HFF-Myc (cell line): ENCODE measurements at regions not wholly inside any gene's neighbourhood (a gene's known extent, or its start where the extent isn't known, plus 50 kb on each side); places are given as distances from the start of the nearest gene placed in this dataset.

Experiments used
- DNase-seq: peaks from one replicate; pipeline ENCODE4 v3.0.0-alpha.2; 2011; ENCODE audit warnings: low read depth; ENCODE audit errors: extremely low read depth
- H3K4me3 ChIP-seq: replicated peaks from 2 replicates; pipeline ENCODE4 v1.5.1; 2011; ENCODE audit warnings: low read depth, mild to moderate bottlenecking, control low read depth, low read length
- TF ChIP-seq, protein P1 (sequence below): IDR thresholded peaks from 2 replicates; pipeline ENCODE4 v1.5.1; 2012; ENCODE audit warnings: mild to moderate bottlenecking, low read depth, low read length, control low read depth; ENCODE audit errors: missing control alignments

DNA sequence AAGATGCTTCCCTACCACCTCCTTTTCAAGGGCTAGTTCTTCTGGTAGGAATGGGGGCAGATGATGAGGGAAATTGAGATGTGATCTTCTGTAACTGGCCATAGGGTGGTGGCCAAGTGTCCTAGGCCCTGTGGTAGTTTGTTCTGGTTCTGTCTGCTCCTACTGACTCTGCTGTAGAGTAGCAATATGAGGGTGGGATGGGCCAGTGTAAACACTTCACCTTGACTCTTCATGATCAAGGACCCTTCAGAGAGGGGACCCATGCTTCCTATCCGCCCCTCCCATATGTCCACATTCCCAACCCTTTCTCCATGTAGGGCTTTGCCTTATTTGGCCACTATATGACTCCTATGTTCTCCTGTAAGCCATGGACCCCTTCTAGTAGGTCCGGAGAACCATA lies 230.3 kb upstream of the SESN3 start:
- no peak overlapping the region for H3K4me3 ChIP-seq
- TF ChIP-seq, protein P1, sequence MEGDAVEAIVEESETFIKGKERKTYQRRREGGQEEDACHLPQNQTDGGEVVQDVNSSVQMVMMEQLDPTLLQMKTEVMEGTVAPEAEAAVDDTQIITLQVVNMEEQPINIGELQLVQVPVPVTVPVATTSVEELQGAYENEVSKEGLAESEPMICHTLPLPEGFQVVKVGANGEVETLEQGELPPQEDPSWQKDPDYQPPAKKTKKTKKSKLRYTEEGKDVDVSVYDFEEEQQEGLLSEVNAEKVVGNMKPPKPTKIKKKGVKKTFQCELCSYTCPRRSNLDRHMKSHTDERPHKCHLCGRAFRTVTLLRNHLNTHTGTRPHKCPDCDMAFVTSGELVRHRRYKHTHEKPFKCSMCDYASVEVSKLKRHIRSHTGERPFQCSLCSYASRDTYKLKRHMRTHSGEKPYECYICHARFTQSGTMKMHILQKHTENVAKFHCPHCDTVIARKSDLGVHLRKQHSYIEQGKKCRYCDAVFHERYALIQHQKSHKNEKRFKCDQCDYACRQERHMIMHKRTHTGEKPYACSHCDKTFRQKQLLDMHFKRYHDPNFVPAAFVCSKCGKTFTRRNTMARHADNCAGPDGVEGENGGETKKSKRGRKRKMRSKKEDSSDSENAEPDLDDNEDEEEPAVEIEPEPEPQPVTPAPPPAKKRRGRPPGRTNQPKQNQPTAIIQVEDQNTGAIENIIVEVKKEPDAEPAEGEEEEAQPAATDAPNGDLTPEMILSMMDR = no peak
- DNase-seq = no peak

DNA sequence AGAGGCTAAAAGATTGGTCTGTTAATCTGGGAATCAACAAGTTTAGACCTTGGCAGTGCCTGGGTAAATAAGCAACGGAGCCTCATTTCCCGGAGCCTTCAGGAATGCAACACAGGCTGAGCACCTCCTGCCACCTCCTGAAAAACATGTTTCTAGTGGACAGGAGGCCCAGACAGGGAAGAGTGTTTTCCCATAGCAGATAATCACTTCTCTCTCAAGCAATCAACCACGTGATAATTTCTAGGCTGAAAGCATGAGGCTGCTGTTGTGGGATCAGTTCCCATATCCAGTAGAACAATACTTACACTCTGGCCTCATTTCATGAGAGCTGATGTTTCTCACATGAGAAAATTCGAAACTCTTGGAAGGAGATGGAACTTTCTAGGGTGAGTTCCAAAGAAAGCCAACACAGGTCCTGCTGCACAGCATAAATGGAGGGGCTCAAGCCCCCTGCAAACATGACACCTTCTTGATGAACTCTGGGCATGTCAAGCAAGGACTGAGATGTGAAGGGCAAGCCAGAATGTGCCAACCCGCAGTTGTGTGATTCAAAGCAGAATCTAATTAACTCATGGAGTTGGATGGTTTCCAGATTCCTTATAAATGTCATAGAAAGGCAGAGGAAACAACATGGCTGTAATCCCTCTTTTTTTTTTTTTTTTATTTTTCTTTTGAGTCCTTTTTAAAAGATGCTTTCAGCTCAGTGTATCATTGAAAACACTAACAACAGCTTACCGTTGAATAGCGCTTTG lies 228.5 kb upstream of the SESN3 start:
- H3K4me3 ChIP-seq = no peak overlapping the region
- TF ChIP-seq, protein P1 = no peak
- DNase-seq = no peak

DNA sequence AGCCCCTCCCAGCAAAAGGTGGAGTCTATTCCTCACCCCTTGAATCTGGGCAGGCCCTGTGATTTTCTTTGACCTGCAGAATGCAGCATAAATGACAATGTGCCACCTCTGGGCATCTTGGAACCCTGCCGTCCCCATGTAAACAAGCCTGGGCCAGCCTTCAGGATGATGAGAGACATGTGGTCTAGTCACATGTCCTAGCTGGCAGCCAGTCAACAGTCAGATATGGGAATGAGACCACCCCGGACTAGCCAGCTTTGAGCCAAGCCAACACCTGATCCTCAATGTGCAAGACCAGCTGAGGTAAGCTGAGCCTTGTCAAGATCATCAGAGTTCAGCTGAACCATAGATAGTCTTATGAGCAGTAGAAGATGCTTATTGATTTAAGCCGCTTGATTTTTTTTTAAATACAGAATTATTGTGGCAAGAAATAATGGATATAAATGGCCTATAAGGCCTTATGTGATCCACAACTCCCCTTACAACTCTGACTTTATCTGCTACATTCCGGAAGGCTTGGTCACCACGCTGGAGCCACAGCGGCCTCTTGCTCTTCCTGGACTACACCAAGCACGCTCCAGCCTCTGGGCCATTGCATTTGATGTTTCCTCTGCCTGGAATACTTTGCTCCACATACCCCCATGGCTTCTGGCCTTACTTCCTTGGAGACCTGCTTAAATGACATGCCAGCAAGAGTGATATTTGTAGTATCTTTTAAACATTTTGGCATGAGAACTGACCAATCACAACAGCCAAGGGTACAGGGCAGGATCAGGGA lies 225.9 kb upstream of the SESN3 start:
- TF ChIP-seq, protein P1 = no peak
- no peak overlapping the region for H3K4me3 ChIP-seq
- no peak for DNase-seq

DNA sequence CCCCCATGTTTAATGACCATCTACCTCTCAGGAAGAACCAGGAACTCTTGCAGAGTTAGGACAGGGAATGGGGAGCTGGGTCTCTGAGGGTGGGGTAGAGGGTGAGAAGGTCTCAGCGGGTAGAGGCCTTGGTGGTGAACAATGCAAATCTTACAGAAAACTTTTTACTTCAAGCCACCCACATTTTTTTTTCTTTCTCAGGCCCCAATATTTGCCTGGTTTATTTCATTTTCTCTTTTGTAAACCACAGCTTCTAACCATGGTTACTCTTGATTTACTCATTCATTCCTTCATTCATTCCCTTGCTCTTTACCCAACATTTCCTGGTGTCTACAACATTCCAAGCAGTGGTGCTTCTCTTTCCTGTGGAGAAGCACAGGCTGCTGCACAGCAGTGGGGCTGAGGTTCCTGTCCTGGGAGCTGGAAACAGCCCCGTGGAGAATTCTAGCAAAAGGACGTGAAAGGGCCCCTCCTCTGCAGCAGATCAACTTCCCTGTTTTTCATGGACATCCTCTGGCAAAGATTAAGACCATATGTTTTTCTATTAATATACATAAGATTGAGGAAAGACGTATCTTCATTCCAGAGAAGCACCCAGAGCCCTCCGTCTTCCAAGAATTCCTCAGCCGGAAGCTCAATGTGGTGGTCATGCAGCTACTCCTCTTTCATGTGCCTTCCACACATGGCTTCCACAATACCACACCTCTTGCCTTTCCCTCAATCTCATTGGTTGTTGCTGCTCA lies 224.4 kb upstream of the SESN3 start:
- TF ChIP-seq, protein P1 = no peak
- no peak overlapping the region for H3K4me3 ChIP-seq
- DNase-seq = no peak

DNA sequence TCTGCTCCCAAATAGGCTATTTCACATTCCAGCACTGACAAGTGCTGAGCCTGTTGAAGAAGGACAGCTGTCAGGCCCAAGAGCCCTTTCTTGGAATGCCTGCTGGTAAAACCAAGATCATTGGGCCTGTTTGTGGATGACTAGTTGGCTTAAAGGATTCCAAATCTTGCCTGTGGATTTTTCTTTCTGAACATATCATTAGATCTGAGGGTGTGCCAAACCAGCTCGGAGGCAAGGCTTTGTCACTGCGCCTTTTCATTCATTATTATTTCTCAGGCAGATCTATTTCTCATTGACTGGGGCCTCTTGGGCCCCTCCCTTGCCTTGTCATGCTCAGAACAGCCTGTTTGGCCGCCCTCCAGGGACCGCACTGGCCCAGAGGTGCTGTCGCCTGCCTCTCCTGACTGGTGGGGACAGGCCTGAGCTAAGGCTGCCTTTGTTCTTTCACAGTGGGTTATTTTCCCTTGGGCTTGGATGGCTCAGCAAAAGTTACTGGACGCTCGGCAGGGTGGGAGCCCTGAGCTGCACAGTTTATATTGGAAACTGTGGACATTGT lies 222.7 kb upstream of the SESN3 start:
- H3K4me3 ChIP-seq = no peak overlapping the region
- no peak for DNase-seq
- TF ChIP-seq, protein P1 = no peak

DNA sequence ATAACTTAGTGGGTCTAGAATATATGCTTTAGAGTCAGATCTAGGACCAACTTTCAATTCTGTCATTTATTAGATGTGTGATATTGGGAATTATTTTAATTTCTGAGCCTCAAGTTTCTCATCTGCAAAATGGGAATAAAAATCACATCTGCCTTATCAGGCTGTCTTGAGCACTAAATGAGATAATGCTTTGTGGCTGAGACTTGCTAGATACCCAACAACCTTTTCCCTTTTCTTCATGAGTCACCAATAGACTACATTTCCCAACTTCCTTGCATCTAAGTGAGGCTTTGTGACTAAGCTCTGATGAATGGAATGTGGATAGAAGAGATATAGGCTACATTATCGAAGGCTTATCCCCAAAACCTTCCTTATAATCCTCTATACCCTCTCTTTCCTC lies 220.7 kb upstream of the SESN3 start:
- H3K4me3 ChIP-seq = no peak overlapping the region
- DNase-seq = no peak
- TF ChIP-seq, protein P1 = no peak
